Astrocyte (in vitro differentiated cells and primary cell): ENCODE measurements at regions not wholly inside any gene's neighbourhood (a gene's known extent, or its start where the extent isn't known, plus 50 kb on each side); places are given as distances from the start of the nearest gene placed in this dataset.

Source experiments
- DNase-seq: peaks from one replicate; pipeline ENCODE4 v3.0.0-alpha.2; 2010; ENCODE audit warnings: low read depth
- FAIRE-seq: peaks from 2 replicates; lab custom pipeline; 2011; peaks lifted over from hg19 to GRCh38; lab: Jason Lieb, UNC
- H2AFZ ChIP-seq: 2 replicates; pipeline ENCODE4 v1.6.0; 2012; ENCODE audit warnings: low read depth, low read length, inconsistent platforms
- H3K27ac ChIP-seq: 2 replicates; pipeline ENCODE4 v1.5.1; 2011; ENCODE audit warnings: low read depth, low read length, inconsistent platforms
- H3K27me3 ChIP-seq: 2 replicates; pipeline ENCODE4 v1.6.0; 2011; ENCODE audit warnings: low read length, inconsistent platforms; ENCODE audit not compliant: insufficient read depth
- H3K36me3 ChIP-seq: 2 replicates; pipeline ENCODE4 v1.5.1; 2011; ENCODE audit warnings: low read length, inconsistent platforms; ENCODE audit not compliant: insufficient read depth
- H3K4me1 ChIP-seq: 2 replicates; pipeline ENCODE4 v1.5.1; 2011; ENCODE audit warnings: low read length, inconsistent platforms; ENCODE audit not compliant: insufficient read depth
- H3K4me2 ChIP-seq: 2 replicates; pipeline ENCODE4 v1.6.0; 2012; ENCODE audit warnings: low read length, inconsistent platforms
- H3K4me3 ChIP-seq: 2 replicates; pipeline ENCODE4 v1.5.1; 2011; ENCODE audit warnings: low read depth, mild to moderate bottlenecking, low read length, inconsistent platforms; ENCODE audit not compliant: insufficient read depth
- H3K79me2 ChIP-seq: 2 replicates; pipeline ENCODE4 v1.6.0; 2012; ENCODE audit warnings: mild to moderate bottlenecking, low read length, inconsistent platforms; ENCODE audit not compliant: insufficient read depth
- H3K9ac ChIP-seq: 2 replicates; pipeline ENCODE4 v1.6.0; 2012; ENCODE audit warnings: mild to moderate bottlenecking, low read length, inconsistent platforms
- H3K9me3 ChIP-seq: 2 replicates; pipeline ENCODE4 v1.5.1; 2012; ENCODE audit warnings: low read depth, mild to moderate bottlenecking, low read length, inconsistent platforms; ENCODE audit not compliant: insufficient read depth
- H4K20me1 ChIP-seq: 2 replicates; pipeline ENCODE4 v1.6.0; 2012; ENCODE audit warnings: low read length, inconsistent platforms; ENCODE audit not compliant: insufficient read depth
- H3K27ac Mint-ChIP-seq: one replicate; pipeline ENCODE4 v1.8.0; 2021; ENCODE audit warnings: mild to moderate bottlenecking, mixed read lengths; ENCODE audit not compliant: unreplicated experiment
- H3K27me3 Mint-ChIP-seq: one replicate; pipeline ENCODE4 v1.8.0; 2021; ENCODE audit warnings: low read depth, mixed read lengths; ENCODE audit not compliant: unreplicated experiment
- H3K36me3 Mint-ChIP-seq: one replicate; pipeline ENCODE4 v1.8.0; 2021; ENCODE audit warnings: low read depth, mixed read lengths; ENCODE audit not compliant: unreplicated experiment
- H3K4me1 Mint-ChIP-seq: one replicate; pipeline ENCODE4 v1.8.0; 2021; ENCODE audit warnings: low read depth, mixed read lengths; ENCODE audit not compliant: unreplicated experiment
- H3K4me3 Mint-ChIP-seq: one replicate; pipeline ENCODE4 v1.8.0; 2021; ENCODE audit warnings: mild to moderate bottlenecking, moderate library complexity, mixed read lengths; ENCODE audit not compliant: unreplicated experiment
- H3K9me3 Mint-ChIP-seq: one replicate; pipeline ENCODE4 v1.8.0; 2021; ENCODE audit warnings: mild to moderate bottlenecking, mixed read lengths; ENCODE audit not compliant: unreplicated experiment
- EZH2 ChIP-seq: IDR thresholded peaks from 2 replicates; pipeline ENCODE4 v1.6.1; 2012; ENCODE audit warnings: mild to moderate bottlenecking, low read length, inconsistent platforms; ENCODE audit not compliant: insufficient read depth
- TF ChIP-seq, protein P1 (sequence below): IDR thresholded peaks from 2 replicates; pipeline ENCODE4 v1.5.1; 2011; ENCODE audit warnings: low read depth, mild to moderate bottlenecking, inconsistent platforms, low read length, moderate library complexity; ENCODE audit not compliant: insufficient read depth

DNA sequence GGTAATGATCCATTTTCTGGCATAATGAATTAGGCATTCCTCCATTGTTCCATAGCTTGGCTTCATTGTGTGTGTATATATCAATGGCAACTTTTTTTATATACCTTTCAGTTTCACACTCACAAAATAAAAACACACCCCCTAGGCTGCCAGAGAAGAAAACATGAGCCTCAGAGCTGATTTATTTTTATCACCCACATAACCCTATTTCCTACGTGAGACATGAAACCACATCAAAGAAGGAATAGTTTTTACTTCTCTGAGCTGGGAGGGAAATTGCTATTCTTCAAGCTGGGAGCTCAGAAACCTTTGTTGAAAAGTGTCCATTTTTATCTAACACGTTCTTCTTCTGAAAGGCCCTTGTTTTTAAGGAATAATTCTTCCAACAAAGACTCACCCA lies 126.7 kb upstream of the RAI2 start:
- Histone ChIP-seq H3K27ac (no peak overlapping the region), H3K9me3 (no peaks in the 10 kb centered on the region), H3K27me3 (no peaks in the 10 kb centered on the region), H3K4me3 (no peak overlapping the region), H2AFZ (no peak overlapping the region), H3K79me2 (no peaks in the 10 kb centered on the region), H3K4me1 (no peaks in the 10 kb centered on the region), H3K9ac (no peak overlapping the region), H3K36me3 (no peaks in the 10 kb centered on the region), H4K20me1 (no peaks in the 10 kb centered on the region), H3K4me2 (no peak overlapping the region)
- no peak for TF ChIP-seq EZH2
- TF ChIP-seq, protein P1, sequence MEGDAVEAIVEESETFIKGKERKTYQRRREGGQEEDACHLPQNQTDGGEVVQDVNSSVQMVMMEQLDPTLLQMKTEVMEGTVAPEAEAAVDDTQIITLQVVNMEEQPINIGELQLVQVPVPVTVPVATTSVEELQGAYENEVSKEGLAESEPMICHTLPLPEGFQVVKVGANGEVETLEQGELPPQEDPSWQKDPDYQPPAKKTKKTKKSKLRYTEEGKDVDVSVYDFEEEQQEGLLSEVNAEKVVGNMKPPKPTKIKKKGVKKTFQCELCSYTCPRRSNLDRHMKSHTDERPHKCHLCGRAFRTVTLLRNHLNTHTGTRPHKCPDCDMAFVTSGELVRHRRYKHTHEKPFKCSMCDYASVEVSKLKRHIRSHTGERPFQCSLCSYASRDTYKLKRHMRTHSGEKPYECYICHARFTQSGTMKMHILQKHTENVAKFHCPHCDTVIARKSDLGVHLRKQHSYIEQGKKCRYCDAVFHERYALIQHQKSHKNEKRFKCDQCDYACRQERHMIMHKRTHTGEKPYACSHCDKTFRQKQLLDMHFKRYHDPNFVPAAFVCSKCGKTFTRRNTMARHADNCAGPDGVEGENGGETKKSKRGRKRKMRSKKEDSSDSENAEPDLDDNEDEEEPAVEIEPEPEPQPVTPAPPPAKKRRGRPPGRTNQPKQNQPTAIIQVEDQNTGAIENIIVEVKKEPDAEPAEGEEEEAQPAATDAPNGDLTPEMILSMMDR: no peak
- Mint-ChIP-seq H3K4me3 (no peak overlapping the region), H3K27ac (no peak overlapping the region), H3K27me3 (no peaks in the 10 kb centered on the region), H3K36me3 (no peaks in the 10 kb centered on the region), H3K4me1 (no peaks in the 10 kb centered on the region), H3K9me3 (no peaks in the 10 kb centered on the region)
- DNase-seq (no peak), FAIRE-seq (no peak)

DNA sequence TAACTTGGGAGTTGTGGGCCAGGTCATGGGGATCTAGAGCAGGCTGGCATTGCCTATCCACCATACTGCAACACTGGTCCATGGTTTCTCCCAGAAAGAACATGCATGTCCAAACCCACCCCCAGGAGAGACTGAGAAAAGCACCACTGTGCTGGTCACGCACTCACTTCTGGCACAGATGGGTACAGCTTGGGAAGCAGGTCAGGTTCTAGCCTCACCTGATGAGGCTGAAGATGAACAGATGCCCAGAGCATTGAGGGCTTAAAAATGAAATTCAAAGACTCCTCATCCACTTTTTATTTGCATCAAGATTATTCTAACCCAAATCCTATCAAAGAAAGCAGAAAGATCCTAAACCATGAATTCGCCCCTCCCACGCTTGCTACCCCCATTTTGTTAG lies 125.9 kb upstream of the RAI2 start:
- no peaks in the 10 kb centered on the region for H3K36me3 ChIP-seq
- Mint-ChIP-seq H3K4me3 (no peak overlapping the region), H3K9me3 (no peaks in the 10 kb centered on the region), H3K27me3 (no peaks in the 10 kb centered on the region), H3K27ac (no peak overlapping the region), H3K36me3 (no peaks in the 10 kb centered on the region), H3K4me1 (no peaks in the 10 kb centered on the region)
- FAIRE-seq (no peak), DNase-seq (no peak)
- H3K79me2 ChIP-seq: no peaks in the 10 kb centered on the region
- no peaks in the 10 kb centered on the region for H4K20me1 ChIP-seq
- no peak overlapping the region for H3K9ac ChIP-seq
- TF ChIP-seq, protein P1: no peak
- no peak for TF ChIP-seq EZH2
- H3K4me1 ChIP-seq: no peaks in the 10 kb centered on the region
- H3K9me3 ChIP-seq: no peaks in the 10 kb centered on the region
- H3K27me3 ChIP-seq: no peaks in the 10 kb centered on the region
- H3K27ac ChIP-seq: no peak overlapping the region
- no peak overlapping the region for H3K4me2 ChIP-seq
- no peak overlapping the region for H3K4me3 ChIP-seq
- H2AFZ ChIP-seq: no peak overlapping the region

DNA sequence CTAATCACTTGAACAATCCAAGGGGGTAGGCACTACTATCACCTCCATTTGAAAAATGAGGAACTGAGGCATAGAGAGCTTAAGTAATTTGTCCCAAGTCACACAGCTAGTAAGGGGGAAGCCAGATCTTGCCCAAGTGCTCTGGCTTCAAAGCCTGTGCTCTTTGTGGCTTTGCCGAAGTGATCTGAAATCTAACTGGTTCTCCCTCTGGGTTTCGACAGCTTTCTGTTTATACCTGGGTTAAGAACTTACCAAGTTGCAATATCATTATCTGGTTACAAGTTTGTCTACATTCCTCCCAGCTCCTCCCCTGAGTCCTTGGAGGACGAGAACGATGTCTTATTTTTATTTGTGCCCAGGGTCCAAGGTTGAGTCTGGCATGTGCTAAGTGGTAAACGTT lies 125.3 kb upstream of the RAI2 start:
- Histone ChIP-seq H3K27ac (no peak overlapping the region), H3K36me3 (no peaks in the 10 kb centered on the region), H3K4me2 (no peak overlapping the region), H3K79me2 (no peaks in the 10 kb centered on the region), H3K9ac (no peak overlapping the region), H4K20me1 (no peaks in the 10 kb centered on the region), H3K27me3 (no peaks in the 10 kb centered on the region), H3K9me3 (no peaks in the 10 kb centered on the region), H2AFZ (no peak overlapping the region), H3K4me1 (no peaks in the 10 kb centered on the region), H3K4me3 (no peak overlapping the region)
- peaks cover 2% of the 10 kb centered on the region for H3K27me3 Mint-ChIP-seq
- H3K9me3 Mint-ChIP-seq: no peaks in the 10 kb centered on the region
- no peak overlapping the region for H3K27ac Mint-ChIP-seq
- TF ChIP-seq, protein P1: no peak
- TF ChIP-seq EZH2: no peak
- no peaks in the 10 kb centered on the region for H3K4me1 Mint-ChIP-seq
- DNase-seq (no peak), FAIRE-seq (peak; percentile 55)
- H3K4me3 Mint-ChIP-seq: no peak overlapping the region
- H3K36me3 Mint-ChIP-seq: no peaks in the 10 kb centered on the region
